ENCODE measurements at regions not wholly inside any gene's neighbourhood (a gene's known extent, or its start where the extent isn't known, plus 50 kb on each side); places are given as distances from the start of the nearest gene placed in this dataset.

- no peak for TF ChIP-seq EZH2 (IDR thresholded peaks at IDR 0.05; ENCODE audit: insufficient read depth, poor library complexity, severe bottlenecking)
- no peak for TF ChIP-seq EZH2phosphoT487 (IDR thresholded peaks at IDR 0.05; ENCODE audit: insufficient read depth, low read depth)
Measured at GRCh38 chr15:39056357-39056756, 491.7 kb upstream of the RASGRP1 start.
